ENCODE measurements at regions not wholly inside any gene's neighbourhood (a gene's known extent, or its start where the extent isn't known, plus 50 kb on each side); places are given as distances from the start of the nearest gene placed in this dataset.

DNA sequence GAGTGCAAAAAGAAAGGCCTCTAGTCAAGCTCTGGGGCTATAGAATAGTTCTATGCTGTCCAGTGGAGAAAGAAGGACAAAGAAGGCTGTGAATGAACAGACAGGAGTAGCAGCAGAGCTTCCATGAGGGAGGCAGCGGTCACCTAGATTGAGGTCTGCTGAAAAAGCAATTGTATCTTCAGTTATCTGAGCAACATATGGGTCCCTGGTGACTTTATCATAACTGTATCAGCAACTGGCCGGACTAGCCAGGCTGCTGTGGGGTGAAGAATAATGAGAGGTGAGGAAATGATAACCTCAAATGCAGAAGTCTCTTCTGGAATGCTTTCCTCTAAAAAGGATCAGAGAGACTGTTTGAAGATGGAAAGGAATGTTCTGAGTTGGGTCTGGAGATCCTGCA lies 971.3 kb upstream of the TMEM132C start:
- Histone ChIP-seq H3K56ac (replicated peaks; ENCODE audit: insufficient read length, low read depth, low read length) (no peak overlapping the region), H3K79me1 (ENCODE audit: low read depth, low read length) (no peaks in the 10 kb centered on the region), H4K20me1 (replicated peaks in 1 of 2; ENCODE audit: control insufficient read depth in 1 of 2, insufficient read depth in 2 of 2, low read length in 2 of 2) (no peaks in the 10 kb centered on the region), H4K8ac (ENCODE audit: extremely low read depth, insufficient read depth, low read length) (no peak overlapping the region), H3K14ac (ENCODE audit: insufficient read length) (no peak overlapping the region), H2BK15ac (ENCODE audit: low read length) (no peak overlapping the region), H4K5ac (ENCODE audit: insufficient read length, low read depth, low read length) (no peak overlapping the region), H3K4me2 (ENCODE audit: insufficient read depth in 1 of 2, low read depth in 2 of 2, low read length in 2 of 2) (no peak overlapping the region), H2AFZ (ENCODE audit: low read length) (no peak overlapping the region), H2BK120ac (replicated peaks; ENCODE audit: low read depth, low read length) (no peak overlapping the region), H3K79me2 (ENCODE audit: control insufficient read depth in 1 of 2, insufficient read depth in 2 of 2, low read length in 2 of 2) (no peaks in the 10 kb centered on the region), H2BK5ac (ENCODE audit: low read depth, low read length) (no peak overlapping the region), H3K4me1 (replicated peaks in 1 of 4; ENCODE audit: control insufficient read depth in 3 of 4, insufficient read depth in 4 of 4, low read length in 3 of 4) (no peaks in the 10 kb centered on the region), H4K91ac (replicated peaks; ENCODE audit: insufficient read length, low read length) (no peak overlapping the region), H2BK12ac (ENCODE audit: low read depth, low read length) (no peak overlapping the region), H3K27me3 (replicated peaks in 1 of 4; ENCODE audit: control insufficient read depth in 3 of 4, extremely low read depth in 1 of 4, insufficient read depth in 3 of 4, low read length in 3 of 4) (no peaks in the 10 kb centered on the region), H3K9ac (replicated peaks in 1 of 4; ENCODE audit: extremely low read depth in 1 of 4, low read depth in 3 of 4, low read length in 3 of 4) (no peak overlapping the region), H3K9me3 (ENCODE audit: insufficient read depth in 2 of 2, low read depth in 1 of 2, low read length in 1 of 2) (0 out of 4 replicates have a peak, but pooled peaks cover 0 to 3% of the 10 kb centered on the region in 2 experiments), H3K4ac (replicated peaks; ENCODE audit: insufficient read length, low read depth, low read length) (no peak overlapping the region), H2AK5ac (ENCODE audit: low read depth, low read length) (no peak overlapping the region), H2BK20ac (ENCODE audit: low read length) (no peak overlapping the region), H3K4me3 (ENCODE audit: extremely low read depth in 1 of 4, insufficient read depth in 2 of 4, low read depth in 3 of 4, low read length in 4 of 4) (no peak overlapping the region), H3K23ac (ENCODE audit: insufficient read length) (no peak overlapping the region), H3K27ac (ENCODE audit: low read depth, low read length) (no peak overlapping the region), H3K36me3 (ENCODE audit: control insufficient read depth in 2 of 4, insufficient read depth in 4 of 4, low read length in 3 of 4) (no peaks in the 10 kb centered on the region), H3K23me2 (ENCODE audit: low read depth, low read length) (no peaks in the 10 kb centered on the region), H3K18ac (ENCODE audit: extremely low read depth, low read length) (no peak overlapping the region)
- no peak for DNase-seq (ENCODE audit: low read depth in 1 of 2, low spot score in 2 of 2)
- FAIRE-seq = no peak
- POLR2A ChIA-PET (ENCODE audit: partially characterized antibody) = no interaction called here
- no peak for TF ChIP-seq EP300 (IDR thresholded peaks at IDR 0.05; ENCODE audit: borderline replicate concordance in 1 of 2, low read depth in 2 of 2, low read length in 2 of 2)
- TF ChIP-seq, protein P1, sequence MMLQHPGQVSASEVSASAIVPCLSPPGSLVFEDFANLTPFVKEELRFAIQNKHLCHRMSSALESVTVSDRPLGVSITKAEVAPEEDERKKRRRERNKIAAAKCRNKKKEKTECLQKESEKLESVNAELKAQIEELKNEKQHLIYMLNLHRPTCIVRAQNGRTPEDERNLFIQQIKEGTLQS (IDR thresholded peaks at IDR 0.05; ENCODE audit: insufficient read depth, low read depth, low read length) = no peak
- CTCF ChIA-PET (ENCODE audit: partially characterized antibody) = interaction anchor here (0.8 to 7.0 kb wide), 3 partner anchors 15 to 188 kb away, joined by 3 to 82 read pairs (median 4); no protein-coding TSS in a partner anchor
- WGBS, 2 experiments (ENCODE audit: extremely low coverage in 1 of 2, insufficient coverage in 1 of 2, insufficient read length in 1 of 2, insufficient replicate concordance in 2 of 2, low coverage in 1 of 2, low lambda C conversion rate in 2 of 2, missing lambda C conversion rate in 1 of 2) = 93% methylated on average over 2 of the region's 2 CpGs; no CpG with 5 or more reads in 1 of the 2 experiments
